Fibroblast of villous mesenchyme (primary cell): ENCODE measurements at regions not wholly inside any gene's neighbourhood (a gene's known extent, or its start where the extent isn't known, plus 50 kb on each side); places are given as distances from the start of the nearest gene placed in this dataset.

Experiments used
- DNase-seq: peaks from one replicate; pipeline ENCODE4 v3.0.0-alpha.2; 2010; ENCODE audit warnings: low read depth
- H3K4me3 ChIP-seq: 2 replicates; pipeline ENCODE4 v1.5.1; 2011; ENCODE audit warnings: low read depth, mild to moderate bottlenecking, low read length
- TF ChIP-seq, protein P1 (sequence below): IDR thresholded peaks from 2 replicates; pipeline ENCODE4 v1.5.1; 2012; ENCODE audit warnings: low read depth, mild to moderate bottlenecking, low read length; ENCODE audit not compliant: insufficient read depth

DNA sequence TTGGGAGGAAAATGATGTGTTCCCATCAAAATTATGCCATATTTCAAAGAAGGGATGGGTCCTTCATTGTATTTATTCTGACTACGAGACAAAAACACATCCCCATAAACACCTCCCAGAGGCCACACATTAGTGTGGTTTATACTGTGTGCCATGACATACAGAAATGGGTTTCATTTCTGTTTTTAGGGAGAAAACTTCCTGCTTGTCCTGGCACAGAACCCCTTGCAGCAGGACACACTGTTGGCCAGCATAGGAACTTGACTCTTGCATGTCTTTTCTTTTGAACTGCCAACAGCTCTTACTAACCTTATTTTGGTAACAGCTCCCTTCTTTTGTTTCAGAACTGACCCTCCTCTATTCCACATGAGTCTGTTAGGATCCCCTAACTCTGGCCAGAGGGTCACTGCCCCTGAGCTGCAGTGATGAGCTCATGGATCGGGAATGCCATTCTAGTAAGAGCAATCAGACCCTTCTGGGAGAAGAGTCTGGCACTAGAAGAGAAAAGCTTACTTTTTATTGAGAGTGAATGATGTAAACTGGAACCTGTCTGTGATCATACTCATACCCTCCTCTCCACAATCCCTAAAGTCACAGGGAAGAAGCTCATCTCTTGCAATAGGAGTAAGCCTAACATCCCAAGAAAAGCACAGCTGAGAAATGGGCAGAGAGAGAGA is 86.4 kb downstream of the SMIM20 start:
- H3K4me3 ChIP-seq = no peak overlapping the region
- TF ChIP-seq, protein P1, sequence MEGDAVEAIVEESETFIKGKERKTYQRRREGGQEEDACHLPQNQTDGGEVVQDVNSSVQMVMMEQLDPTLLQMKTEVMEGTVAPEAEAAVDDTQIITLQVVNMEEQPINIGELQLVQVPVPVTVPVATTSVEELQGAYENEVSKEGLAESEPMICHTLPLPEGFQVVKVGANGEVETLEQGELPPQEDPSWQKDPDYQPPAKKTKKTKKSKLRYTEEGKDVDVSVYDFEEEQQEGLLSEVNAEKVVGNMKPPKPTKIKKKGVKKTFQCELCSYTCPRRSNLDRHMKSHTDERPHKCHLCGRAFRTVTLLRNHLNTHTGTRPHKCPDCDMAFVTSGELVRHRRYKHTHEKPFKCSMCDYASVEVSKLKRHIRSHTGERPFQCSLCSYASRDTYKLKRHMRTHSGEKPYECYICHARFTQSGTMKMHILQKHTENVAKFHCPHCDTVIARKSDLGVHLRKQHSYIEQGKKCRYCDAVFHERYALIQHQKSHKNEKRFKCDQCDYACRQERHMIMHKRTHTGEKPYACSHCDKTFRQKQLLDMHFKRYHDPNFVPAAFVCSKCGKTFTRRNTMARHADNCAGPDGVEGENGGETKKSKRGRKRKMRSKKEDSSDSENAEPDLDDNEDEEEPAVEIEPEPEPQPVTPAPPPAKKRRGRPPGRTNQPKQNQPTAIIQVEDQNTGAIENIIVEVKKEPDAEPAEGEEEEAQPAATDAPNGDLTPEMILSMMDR = no peak
- no peak for DNase-seq

DNA sequence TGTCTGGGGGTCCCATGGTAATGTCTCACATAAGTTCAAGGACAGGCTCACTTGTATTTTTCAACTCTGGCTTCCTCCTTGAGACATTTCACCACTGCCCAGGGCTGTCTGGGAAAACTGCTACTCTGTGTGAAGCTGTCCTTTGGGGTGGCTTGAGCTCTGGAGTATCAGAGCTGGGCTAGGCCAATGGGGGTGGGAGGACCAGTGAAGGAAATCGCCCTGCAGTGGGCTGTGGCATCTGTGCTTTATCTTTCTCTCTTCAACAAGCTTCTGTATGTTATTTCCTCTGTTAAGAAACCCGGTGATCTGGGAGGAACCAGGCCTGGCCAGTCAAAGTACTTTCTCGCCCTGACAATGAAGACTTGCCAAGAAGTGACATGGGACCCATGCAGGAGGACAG is 87.4 kb downstream of the SMIM20 start:
- DNase-seq = no peak
- H3K4me3 ChIP-seq = no peak overlapping the region
- TF ChIP-seq, protein P1 = no peak

DNA sequence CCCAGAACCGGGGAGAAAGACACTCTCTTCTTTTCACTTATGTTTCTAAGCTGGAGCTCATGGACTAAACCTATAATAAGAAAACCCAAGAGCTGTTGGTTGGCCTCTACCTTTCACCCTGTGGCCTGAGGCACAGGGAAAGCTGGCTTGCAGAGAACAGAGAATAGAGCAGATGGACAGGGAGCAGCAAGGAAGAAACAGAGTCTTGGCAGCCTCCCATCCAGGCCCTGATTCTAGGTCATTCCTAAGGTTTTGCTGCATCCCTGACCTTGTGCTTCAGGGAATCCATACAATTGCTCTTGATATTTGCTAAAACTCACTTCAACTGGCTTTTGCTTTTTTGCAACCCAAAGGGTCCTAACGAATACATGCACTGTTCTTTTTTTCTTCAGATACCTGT is 87.8 kb downstream of the SMIM20 start:
- no peak overlapping the region for H3K4me3 ChIP-seq
- DNase-seq = no peak
- TF ChIP-seq, protein P1 = no peak

DNA sequence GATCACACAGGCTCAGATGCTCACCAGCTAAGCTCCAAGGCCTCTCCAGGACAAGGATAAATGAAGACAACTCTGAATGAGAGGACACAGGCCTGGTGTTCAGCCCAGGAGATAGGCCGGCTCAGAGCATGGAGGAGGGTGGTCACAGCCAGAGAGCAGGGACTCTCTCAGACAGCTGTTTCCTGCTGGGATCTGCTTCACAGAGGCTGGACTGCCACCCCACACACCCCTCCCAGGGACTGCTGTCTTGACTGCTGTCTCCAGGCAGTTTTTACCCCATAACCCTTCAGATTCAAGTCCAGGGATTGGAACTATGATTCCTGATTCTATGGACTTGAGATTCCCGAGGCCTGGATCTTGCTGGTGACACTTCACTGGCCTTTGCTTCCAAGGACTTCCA is 89.0 kb downstream of the SMIM20 start:
- TF ChIP-seq, protein P1 = no peak
- DNase-seq = no peak
- no peak overlapping the region for H3K4me3 ChIP-seq

DNA sequence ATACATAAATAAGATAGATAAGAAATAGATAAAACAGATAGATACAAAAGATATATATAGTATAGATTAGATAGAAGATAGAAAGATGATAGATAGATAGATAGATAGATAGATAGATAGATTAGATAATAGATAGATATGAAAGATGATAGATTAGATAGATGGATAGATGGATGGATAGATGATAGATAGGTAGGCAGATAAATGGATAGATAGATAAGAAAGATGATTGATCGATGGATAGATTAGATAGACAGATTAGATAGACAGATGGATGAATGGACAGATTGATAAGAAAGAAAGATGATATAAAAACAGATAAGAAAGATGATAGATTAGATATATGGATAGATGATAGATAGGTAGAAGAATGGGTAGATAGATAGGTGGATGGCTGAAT is 90.3 kb downstream of the SMIM20 start:
- TF ChIP-seq, protein P1 = no peak
- no peak for DNase-seq
- no peak overlapping the region for H3K4me3 ChIP-seq

DNA sequence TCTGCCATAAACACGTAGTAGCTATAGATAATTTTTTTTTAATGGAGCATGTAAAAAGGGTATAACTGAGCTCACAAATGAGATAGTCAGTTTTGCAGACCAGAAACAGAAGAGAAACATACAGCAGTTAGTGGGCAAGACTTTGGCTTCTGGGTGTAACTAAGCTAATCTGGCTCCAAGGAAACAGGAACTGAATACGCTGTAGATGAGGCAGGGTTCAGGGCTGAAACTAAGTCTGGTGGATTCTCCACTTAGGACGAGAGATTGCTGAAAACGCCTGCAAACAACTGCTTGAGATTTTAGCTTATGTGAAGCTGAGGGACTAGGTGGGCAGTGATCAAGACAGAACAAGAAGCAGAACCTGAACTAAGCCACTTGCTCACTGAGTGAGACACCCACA is 91.7 kb downstream of the SMIM20 start:
- TF ChIP-seq, protein P1 = no peak
- DNase-seq = no peak
- no peak overlapping the region for H3K4me3 ChIP-seq

DNA sequence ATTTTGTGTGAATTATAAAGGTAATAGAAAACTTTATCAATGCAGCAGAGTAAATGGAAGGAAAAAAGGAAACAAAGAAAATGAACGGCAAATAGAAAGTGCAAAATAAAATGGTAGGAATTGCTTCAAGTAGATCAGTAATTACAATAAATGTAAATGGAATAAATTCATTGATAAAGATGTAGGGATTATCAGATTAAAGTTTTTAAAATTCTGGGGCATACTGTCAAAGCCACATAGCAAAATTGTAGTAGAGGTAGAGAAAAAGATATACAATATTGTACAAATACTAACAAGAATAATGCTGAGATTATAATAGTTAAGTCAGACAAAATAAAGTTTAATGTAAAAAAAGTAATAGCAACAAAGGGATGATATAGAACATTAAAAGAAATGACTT is 94.7 kb downstream of the SMIM20 start:
- no peak for DNase-seq
- TF ChIP-seq, protein P1 = no peak
- H3K4me3 ChIP-seq = no peak overlapping the region
